ENCODE measurements at regions not wholly inside any gene's neighbourhood (a gene's known extent, or its start where the extent isn't known, plus 50 kb on each side); places are given as distances from the start of the nearest gene placed in this dataset.

DNA sequence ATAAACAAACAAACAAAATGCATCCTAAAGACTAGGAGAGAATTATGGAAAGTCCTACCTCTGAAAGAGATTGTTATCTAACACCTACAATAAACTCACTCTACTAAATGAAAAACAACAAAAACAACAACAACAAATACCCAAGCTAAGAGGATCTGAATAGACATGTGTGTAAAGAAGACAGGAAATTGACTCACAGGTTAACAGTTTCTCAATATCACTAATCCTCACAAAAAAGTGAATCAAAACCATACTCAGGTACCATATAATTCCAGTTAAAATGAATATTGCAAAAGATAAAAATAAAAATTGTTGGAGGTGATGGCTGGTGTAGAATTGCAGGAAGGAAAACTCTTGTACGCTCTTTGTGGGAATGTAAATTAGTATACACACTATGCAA is 110.4 kb upstream of the TOP3B start:
- Histone ChIP-seq H3K4me3 (no peak overlapping the region), H3K27ac (no peak overlapping the region), H3K9me3 (no peaks in the 10 kb centered on the region), H3K27me3 (peaks cover 0 to 80% (median 0%) of the 10 kb centered on the region in 4 donors), H3K4me1 (no peaks in the 10 kb centered on the region), H3K36me3 (no peaks in the 10 kb centered on the region)
- intact Hi-C loops (cut with DNase I): no loop called here
- no peak for TF ChIP-seq POLR2A (IDR thresholded peaks at IDR 0.05)
- TF ChIP-seq, protein P1, sequence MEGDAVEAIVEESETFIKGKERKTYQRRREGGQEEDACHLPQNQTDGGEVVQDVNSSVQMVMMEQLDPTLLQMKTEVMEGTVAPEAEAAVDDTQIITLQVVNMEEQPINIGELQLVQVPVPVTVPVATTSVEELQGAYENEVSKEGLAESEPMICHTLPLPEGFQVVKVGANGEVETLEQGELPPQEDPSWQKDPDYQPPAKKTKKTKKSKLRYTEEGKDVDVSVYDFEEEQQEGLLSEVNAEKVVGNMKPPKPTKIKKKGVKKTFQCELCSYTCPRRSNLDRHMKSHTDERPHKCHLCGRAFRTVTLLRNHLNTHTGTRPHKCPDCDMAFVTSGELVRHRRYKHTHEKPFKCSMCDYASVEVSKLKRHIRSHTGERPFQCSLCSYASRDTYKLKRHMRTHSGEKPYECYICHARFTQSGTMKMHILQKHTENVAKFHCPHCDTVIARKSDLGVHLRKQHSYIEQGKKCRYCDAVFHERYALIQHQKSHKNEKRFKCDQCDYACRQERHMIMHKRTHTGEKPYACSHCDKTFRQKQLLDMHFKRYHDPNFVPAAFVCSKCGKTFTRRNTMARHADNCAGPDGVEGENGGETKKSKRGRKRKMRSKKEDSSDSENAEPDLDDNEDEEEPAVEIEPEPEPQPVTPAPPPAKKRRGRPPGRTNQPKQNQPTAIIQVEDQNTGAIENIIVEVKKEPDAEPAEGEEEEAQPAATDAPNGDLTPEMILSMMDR (IDR thresholded peaks at IDR 0.05): no peak
- WGBS, 2 donors: 74 to 87% methylated on average over 1 of the region's 1 CpG
- DNase-seq: no peak

DNA sequence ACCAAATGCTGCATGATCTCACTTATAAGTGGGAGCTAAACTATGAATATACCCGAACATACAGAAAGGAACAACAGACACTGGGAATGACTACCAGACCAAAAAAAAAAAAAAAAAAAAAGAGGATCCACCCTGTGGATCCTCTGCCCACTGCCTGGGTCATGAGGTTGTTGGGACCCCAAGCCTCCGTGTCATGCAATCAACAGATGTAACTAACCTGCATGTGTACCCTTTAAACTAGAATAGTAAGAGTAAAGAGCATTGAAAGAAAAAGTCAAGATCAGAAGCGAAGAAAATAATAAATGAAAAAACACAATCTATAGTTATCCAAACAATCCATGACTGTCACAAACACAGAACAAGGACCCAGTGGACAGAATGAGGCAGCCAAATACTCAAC is 109.5 kb upstream of the TOP3B start:
- no peak for DNase-seq
- H3K36me3 ChIP-seq: no peaks in the 10 kb centered on the region
- H3K4me3 ChIP-seq: no peak overlapping the region
- H3K27me3 ChIP-seq: peaks cover 0 to 76% (median 0%) of the 10 kb centered on the region in 4 donors
- no peak for TF ChIP-seq POLR2A (IDR thresholded peaks at IDR 0.05)
- TF ChIP-seq, protein P1 (IDR thresholded peaks at IDR 0.05): no peak
- H3K27ac ChIP-seq: no peak overlapping the region
- intact Hi-C loops (cut with DNase I): no loop called here
- 69 to 83% methylated on average over 3 of the region's 3 CpGs for WGBS, 2 donors
- no peaks in the 10 kb centered on the region for H3K9me3 ChIP-seq
- no peaks in the 10 kb centered on the region for H3K4me1 ChIP-seq

DNA sequence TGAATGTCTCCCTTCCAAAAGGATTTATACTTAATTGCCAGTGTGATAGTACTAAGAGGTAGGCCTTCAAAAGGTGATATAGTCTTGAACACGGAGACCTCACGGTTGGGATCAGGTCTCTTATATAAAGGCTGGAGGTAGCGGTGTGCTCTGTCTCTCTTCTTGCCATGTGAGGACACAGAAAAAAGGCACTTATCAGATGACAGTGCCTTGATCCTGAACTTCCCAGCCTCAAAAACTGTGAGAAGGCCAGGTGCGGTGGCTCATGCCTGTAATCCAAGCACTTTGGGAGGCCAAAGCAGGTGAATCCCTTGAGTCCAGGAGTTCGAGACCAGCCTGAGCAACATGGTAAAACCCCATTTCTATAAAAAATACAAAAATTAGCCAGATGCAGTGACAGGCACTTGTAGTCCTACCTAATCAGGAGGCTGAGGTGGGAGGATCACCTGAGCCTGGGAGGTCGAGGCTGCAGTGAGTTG is 108.9 kb upstream of the TOP3B start:
- H3K27me3 ChIP-seq: peaks cover 0 to 80% (median 0%) of the 10 kb centered on the region in 4 donors
- no peak for DNase-seq
- H3K4me3 ChIP-seq: no peak overlapping the region
- no peaks in the 10 kb centered on the region for H3K4me1 ChIP-seq
- H3K36me3 ChIP-seq: no peaks in the 10 kb centered on the region
- WGBS, 2 donors: 73 to 75% methylated on average over 6 of the region's 6 CpGs
- H3K9me3 ChIP-seq: no peaks in the 10 kb centered on the region
- intact Hi-C loops (cut with DNase I): no loop called here
- no peak overlapping the region for H3K27ac ChIP-seq
- TF ChIP-seq, protein P1 (IDR thresholded peaks at IDR 0.05): no peak
- TF ChIP-seq POLR2A (IDR thresholded peaks at IDR 0.05): no peak

DNA sequence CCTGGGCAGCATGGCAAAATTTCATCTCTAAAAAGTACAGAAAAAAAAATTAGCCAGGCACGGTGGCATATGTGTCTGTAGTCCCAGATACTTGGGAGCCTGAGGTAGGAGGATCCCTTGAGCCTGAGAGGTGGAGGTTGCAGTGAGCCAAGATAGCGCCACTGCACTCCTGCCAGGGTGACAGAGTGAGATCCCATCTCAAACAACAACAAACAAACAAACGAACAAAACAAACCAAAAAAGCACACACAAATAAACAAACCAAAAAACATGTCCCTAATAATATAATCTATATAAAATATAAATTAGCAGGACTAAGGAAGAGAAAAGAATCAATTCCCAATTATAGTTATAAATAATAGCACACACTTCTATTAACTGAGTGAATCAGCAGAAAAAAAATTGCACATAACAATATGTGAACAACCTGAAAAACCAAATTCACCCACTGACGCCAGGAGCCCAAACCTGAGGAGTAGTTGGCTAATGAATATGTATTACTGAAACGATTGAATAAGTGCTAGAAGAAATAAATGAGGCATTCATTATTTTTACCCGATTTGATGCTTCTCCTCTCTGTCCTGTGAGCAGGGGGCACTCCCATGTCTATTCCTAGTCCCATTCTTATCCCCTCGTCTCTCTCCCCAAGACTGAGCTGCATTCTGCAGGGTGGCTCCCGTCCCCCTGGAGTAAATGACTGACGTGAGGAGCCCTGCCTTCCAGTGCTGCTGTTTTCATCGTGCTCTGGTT is 108.2 kb upstream of the TOP3B start:
- TF ChIP-seq, protein P1 (IDR thresholded peaks at IDR 0.05): no peak
- TF ChIP-seq POLR2A (IDR thresholded peaks at IDR 0.05): no peak
- no peak for DNase-seq
- Histone ChIP-seq H3K4me3 (no peak overlapping the region), H3K9me3 (no peaks in the 10 kb centered on the region), H3K27me3 (peaks cover 0 to 79% (median 0%) of the 10 kb centered on the region in 4 donors), H3K36me3 (no peaks in the 10 kb centered on the region), H3K27ac (no peak overlapping the region), H3K4me1 (no peaks in the 10 kb centered on the region)
- WGBS, 2 donors: 47 to 54% methylated on average over 10 of the region's 10 CpGs
- intact Hi-C loops (cut with DNase I): no loop called here

DNA sequence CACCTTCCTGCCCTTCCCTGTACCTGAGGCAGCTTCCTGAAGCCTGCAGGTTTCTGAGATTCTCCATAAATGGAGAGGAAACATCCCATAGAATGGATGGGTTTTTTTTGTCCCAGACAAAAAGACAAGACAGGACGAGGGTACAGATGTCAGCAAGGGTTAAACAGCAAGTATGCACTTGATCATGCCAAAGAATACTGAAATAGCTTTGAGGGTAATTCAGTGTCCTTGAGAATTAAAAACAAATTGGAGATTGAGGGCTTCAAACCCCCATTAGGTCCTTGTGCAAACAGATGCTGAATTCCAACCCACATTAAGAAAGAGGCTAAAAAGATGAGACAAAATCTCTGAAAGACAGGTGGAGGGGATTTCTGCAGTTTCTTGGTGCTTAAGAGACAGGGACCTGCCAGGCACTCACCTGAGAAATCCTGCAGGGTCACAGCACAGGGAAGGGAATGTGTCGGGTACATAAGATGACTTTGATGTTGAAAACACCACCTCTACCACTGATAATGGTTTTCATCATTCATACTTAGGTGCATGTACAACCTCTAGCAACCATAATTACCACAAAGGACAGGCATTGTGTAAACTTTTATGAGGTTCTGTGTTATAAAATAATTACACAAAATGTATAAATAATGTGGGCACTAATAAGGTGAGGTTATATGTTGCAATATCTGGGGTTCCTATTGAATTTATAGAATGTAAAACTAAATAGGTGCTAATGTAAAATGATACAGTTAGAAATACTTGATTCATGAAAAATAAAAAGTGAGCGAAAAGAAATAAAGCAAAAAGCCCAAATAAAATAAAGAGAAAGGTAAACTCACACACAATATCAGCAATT is 107.1 kb upstream of the TOP3B start:
- intact Hi-C loops (cut with DNase I): no loop called here
- peaks cover 0 to 79% (median 0%) of the 10 kb centered on the region in 4 donors for H3K27me3 ChIP-seq
- 53 to 77% methylated on average over 3 of the region's 3 CpGs for WGBS, 2 donors

More for the DNA sequence above, 107.1 kb upstream of the TOP3B start:
- Histone ChIP-seq H3K9me3 (no peaks in the 10 kb centered on the region), H3K4me3 (no peak overlapping the region), H3K4me1 (no peaks in the 10 kb centered on the region), H3K36me3 (no peaks in the 10 kb centered on the region), H3K27ac (no peak overlapping the region)
- TF ChIP-seq, protein P1 (IDR thresholded peaks at IDR 0.05): no peak
- TF ChIP-seq POLR2A (IDR thresholded peaks at IDR 0.05): no peak
- DNase-seq: no peak
